Endothelial cell of umbilical vein (primary cell): ENCODE measurements at regions not wholly inside any gene's neighbourhood (a gene's known extent, or its start where the extent isn't known, plus 50 kb on each side); places are given as distances from the start of the nearest gene placed in this dataset.

Experiments
- EZH2 ChIP-seq: IDR thresholded peaks from 2 replicates; pipeline ENCODE4 v1.6.1; 2012; ENCODE audit warnings: borderline replicate concordance, low read depth, mild to moderate bottlenecking, moderate library complexity, low read length, inconsistent platforms; ENCODE audit not compliant: severe bottlenecking
- JUN ChIP-seq: IDR thresholded peaks from 2 replicates; pipeline ENCODE4 v1.6.1; 2011; ENCODE audit warnings: borderline replicate concordance, low read depth; ENCODE audit not compliant: insufficient read length, insufficient read depth
- POLR2A ChIP-seq: IDR thresholded peaks from 2 replicates; pipeline ENCODE4 v1.6.1; 2012; ENCODE audit warnings: low read depth, mild to moderate bottlenecking, control low read depth, low read length
- POLR2AphosphoS5 ChIP-seq: IDR thresholded peaks from 2 replicates; pipeline ENCODE4 v1.6.1; 2012; ENCODE audit warnings: low read depth, mild to moderate bottlenecking, control low read depth, low read length, moderate library complexity; ENCODE audit not compliant: insufficient read depth
- TF ChIP-seq, protein P1 (sequence below), 2 donors: IDR thresholded peaks; 1 replicate in 1 of 2; 2 replicates in 1 of 2; pipeline ENCODE4 v1.5.1; 2011; ENCODE audit warnings: low read length in 2 of 2, mild to moderate bottlenecking in 2 of 2, moderate library complexity in 2 of 2, control low read depth in 1 of 2, inconsistent platforms in 1 of 2, low read depth in 1 of 2; ENCODE audit not compliant: insufficient read depth in 1 of 2; ENCODE audit errors: extremely low read depth in 1 of 2
- TF ChIP-seq, protein P2 (sequence below): IDR thresholded peaks from 2 replicates; pipeline ENCODE4 v1.6.1; 2011; ENCODE audit not compliant: insufficient read depth, insufficient read length

DNA sequence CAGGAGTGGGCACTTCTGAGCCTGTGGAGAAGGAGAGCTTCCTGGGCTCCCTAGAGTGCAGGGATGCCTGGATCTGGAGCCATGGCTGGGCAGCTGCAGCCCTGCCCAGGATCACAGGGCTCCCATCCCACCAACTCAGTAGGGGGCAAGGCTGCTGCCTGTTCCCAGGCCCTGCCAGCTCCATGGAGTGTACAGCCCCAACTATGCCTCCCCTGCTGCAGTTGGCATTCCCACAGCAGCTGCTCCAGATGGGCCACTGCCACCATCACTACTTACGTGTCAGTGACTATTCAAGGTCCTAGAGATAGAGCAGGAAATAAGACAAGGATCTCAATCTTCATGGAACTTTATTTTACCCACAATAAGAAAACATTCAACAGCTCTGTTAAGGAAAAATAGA, 107.1 kb upstream of the TNPO1 start:
- TF ChIP-seq POLR2A (no peak), JUN (no peak), EZH2 (no peak), POLR2AphosphoS5 (no peak)
- TF ChIP-seq, protein P1, sequence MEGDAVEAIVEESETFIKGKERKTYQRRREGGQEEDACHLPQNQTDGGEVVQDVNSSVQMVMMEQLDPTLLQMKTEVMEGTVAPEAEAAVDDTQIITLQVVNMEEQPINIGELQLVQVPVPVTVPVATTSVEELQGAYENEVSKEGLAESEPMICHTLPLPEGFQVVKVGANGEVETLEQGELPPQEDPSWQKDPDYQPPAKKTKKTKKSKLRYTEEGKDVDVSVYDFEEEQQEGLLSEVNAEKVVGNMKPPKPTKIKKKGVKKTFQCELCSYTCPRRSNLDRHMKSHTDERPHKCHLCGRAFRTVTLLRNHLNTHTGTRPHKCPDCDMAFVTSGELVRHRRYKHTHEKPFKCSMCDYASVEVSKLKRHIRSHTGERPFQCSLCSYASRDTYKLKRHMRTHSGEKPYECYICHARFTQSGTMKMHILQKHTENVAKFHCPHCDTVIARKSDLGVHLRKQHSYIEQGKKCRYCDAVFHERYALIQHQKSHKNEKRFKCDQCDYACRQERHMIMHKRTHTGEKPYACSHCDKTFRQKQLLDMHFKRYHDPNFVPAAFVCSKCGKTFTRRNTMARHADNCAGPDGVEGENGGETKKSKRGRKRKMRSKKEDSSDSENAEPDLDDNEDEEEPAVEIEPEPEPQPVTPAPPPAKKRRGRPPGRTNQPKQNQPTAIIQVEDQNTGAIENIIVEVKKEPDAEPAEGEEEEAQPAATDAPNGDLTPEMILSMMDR (IDR thresholded peaks at IDR 0.05; ENCODE audit: extremely low read depth in 1 of 2, insufficient read depth in 1 of 2, low read depth in 1 of 2, low read length in 2 of 2), result no peak
- TF ChIP-seq, protein P2, sequence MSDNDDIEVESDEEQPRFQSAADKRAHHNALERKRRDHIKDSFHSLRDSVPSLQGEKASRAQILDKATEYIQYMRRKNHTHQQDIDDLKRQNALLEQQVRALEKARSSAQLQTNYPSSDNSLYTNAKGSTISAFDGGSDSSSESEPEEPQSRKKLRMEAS, result no peak
